Right atrium auricular region (tissue), 2 donors: ENCODE measurements at regions not wholly inside any gene's neighbourhood (a gene's known extent, or its start where the extent isn't known, plus 50 kb on each side); places are given as distances from the start of the nearest gene placed in this dataset.

Experiments
- DNase-seq: peaks from one replicate; pipeline ENCODE4 v3.0.0-alpha.2; 2019; ENCODE audit warnings: low spot score
- H3K27ac ChIP-seq, 2 donors: fragments of 200-600 bp; sonication (generic); 1 replicate in 1 of 2; 2 replicates in 1 of 2; pipeline ENCODE4 v1.5.1; 2016 to 2019
- H3K27me3 ChIP-seq, 2 donors: fragments of 200-600 bp; sonication (generic); one replicate each; pipeline versions ENCODE4 v1.5.1 to v1.6.0; 2017 to 2019
- H3K36me3 ChIP-seq: fragments of 200-600 bp; sonication (generic); one replicate; pipeline ENCODE4 v1.5.1; 2016
- H3K4me1 ChIP-seq, 2 donors: fragments of 200-600 bp; sonication (generic); one replicate each; pipeline versions ENCODE4 v1.5.1 to v1.6.0; 2017 to 2019
- H3K4me3 ChIP-seq, 2 donors: fragments of 200-600 bp; sonication (generic); 1 replicate in 1 of 2; 2 replicates in 1 of 2; pipeline ENCODE4 v1.5.1; 2017 to 2019; ENCODE audit warnings: mild to moderate bottlenecking in 1 of 2, moderate library complexity in 1 of 2
- H3K9me3 ChIP-seq, 2 donors: fragments of 200-600 bp; sonication (generic); one replicate each; pipeline ENCODE4 v1.5.1; 2019
- TF ChIP-seq, protein P1 (sequence below), 2 donors: fragments of 200-600 bp; sonication (generic); IDR thresholded peaks; one replicate each; pipeline ENCODE4 v1.5.1; 2019; ENCODE audit warnings: antibody characterized with exemption in 2 of 2

DNA sequence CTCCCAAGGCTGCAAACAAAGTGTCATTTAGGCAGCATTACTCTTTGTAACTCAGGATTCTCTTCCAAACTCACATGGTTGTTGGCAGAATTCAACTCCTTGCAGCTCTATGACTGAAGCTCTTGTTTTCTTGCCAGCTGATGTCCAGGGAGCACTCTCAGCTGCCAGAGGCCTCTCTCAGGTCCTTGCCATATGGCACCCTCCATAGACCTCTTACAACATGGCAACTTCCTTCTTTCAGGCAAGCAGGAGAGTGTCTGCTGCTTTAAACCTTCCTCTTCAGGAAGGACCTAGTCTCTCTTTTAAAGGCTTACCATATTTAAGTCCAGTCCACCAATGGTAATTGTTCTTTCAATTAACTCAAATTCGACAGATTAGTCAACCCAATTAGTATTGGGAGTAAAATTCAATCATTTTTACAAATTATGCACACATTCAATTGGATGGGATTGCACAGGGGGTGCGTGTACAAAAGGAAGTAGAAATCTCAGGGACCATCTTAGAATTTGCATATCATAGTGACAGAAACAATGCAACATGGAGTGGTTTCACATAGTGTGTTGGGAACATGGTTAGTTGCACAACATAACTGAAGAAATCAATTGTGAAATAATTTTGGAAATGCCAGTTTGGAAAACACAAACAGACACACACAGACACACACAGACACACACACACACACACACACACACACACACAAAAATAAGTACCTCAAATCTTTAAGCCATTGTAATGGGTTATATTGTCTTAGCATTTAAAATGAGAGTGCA lies 893.5 kb upstream of the ZEB2 start:
- H3K4me3 ChIP-seq, result no peak overlapping the region
- DNase-seq, result no peak
- no peaks in the 10 kb centered on the region for H3K4me1 ChIP-seq
- H3K27me3 ChIP-seq, result no peaks in the 10 kb centered on the region
- H3K9me3 ChIP-seq, result no peaks in the 10 kb centered on the region
- H3K36me3 ChIP-seq, result no peaks in the 10 kb centered on the region
- no peak overlapping the region for H3K27ac ChIP-seq
- TF ChIP-seq, protein P1, sequence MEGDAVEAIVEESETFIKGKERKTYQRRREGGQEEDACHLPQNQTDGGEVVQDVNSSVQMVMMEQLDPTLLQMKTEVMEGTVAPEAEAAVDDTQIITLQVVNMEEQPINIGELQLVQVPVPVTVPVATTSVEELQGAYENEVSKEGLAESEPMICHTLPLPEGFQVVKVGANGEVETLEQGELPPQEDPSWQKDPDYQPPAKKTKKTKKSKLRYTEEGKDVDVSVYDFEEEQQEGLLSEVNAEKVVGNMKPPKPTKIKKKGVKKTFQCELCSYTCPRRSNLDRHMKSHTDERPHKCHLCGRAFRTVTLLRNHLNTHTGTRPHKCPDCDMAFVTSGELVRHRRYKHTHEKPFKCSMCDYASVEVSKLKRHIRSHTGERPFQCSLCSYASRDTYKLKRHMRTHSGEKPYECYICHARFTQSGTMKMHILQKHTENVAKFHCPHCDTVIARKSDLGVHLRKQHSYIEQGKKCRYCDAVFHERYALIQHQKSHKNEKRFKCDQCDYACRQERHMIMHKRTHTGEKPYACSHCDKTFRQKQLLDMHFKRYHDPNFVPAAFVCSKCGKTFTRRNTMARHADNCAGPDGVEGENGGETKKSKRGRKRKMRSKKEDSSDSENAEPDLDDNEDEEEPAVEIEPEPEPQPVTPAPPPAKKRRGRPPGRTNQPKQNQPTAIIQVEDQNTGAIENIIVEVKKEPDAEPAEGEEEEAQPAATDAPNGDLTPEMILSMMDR (IDR thresholded peaks at IDR 0.05), result no peak

DNA sequence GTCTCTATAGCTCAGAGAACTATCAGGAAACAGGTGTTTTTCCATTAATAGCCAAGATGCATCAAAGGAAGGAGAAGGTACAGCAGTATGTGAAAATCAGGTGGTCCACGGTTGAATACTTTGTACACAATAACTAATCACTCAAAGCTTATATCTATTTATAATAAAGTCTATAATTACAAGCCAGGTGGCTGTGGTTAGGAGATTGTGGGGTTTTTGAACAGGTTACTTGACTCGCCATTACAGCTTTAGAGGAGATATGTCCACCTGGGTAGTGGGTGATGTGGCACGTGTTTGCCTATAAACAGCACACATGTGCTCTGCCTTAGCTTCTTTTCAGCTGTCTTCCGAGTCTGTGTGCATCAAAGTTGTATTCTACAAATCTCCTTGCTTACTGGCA lies 892.2 kb upstream of the ZEB2 start:
- DNase-seq, result no peak
- Histone ChIP-seq H3K27ac (no peak overlapping the region), H3K4me1 (no peaks in the 10 kb centered on the region), H3K9me3 (no peaks in the 10 kb centered on the region), H3K36me3 (no peaks in the 10 kb centered on the region), H3K27me3 (no peaks in the 10 kb centered on the region), H3K4me3 (no peak overlapping the region)
- TF ChIP-seq, protein P1 (IDR thresholded peaks at IDR 0.05), result no peak

DNA sequence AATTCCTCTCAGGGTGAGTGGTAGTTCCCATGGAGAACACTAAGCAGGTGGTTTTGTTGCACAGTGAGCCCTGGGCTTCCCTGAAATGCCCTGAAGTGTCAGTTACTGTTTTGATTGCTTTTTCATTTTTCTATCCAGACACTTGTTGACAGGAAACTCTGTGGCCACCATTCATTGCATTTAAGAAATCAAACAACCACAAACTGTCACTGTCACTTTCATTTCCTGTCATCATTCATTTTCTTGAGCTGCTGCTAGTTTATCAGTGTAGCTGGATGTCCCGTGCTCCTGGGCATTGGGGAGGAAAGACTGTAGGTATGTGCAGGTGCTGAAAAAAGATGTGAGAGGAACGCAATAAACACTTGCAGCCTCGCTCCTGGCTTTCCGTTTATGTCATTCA lies 891.6 kb upstream of the ZEB2 start:
- no peak overlapping the region for H3K27ac ChIP-seq
- H3K27me3 ChIP-seq, result no peaks in the 10 kb centered on the region
- H3K4me1 ChIP-seq, result no peaks in the 10 kb centered on the region
- DNase-seq, result no peak
- TF ChIP-seq, protein P1 (IDR thresholded peaks at IDR 0.05), result no peak
- H3K9me3 ChIP-seq, result no peaks in the 10 kb centered on the region
- H3K4me3 ChIP-seq, result no peak overlapping the region
- H3K36me3 ChIP-seq, result no peaks in the 10 kb centered on the region

DNA sequence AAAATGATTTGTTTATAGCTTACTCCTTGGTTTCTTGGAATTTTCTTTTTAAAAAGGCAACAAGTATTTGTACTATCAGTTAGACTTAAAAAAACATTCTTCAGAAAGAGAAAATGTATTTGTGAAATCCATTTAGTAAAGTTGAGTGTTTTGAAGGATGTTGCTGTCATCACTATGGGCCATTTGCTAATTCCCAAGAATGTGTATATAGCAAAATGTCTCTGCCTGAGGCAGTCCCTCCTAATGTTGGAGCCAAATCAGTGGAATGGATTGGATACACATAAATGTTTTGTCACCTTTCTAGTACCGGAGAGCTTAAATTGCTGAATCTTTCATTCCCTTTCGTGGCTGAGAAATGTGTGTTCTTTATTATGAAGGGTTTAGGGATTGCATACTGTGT lies 890.2 kb upstream of the ZEB2 start:
- no peaks in the 10 kb centered on the region for H3K27me3 ChIP-seq
- H3K9me3 ChIP-seq, result no peaks in the 10 kb centered on the region
- TF ChIP-seq, protein P1 (IDR thresholded peaks at IDR 0.05), result no peak
- DNase-seq, result no peak
- no peak overlapping the region for H3K27ac ChIP-seq
- H3K4me1 ChIP-seq, result no peaks in the 10 kb centered on the region
- H3K4me3 ChIP-seq, result no peak overlapping the region
- no peaks in the 10 kb centered on the region for H3K36me3 ChIP-seq

DNA sequence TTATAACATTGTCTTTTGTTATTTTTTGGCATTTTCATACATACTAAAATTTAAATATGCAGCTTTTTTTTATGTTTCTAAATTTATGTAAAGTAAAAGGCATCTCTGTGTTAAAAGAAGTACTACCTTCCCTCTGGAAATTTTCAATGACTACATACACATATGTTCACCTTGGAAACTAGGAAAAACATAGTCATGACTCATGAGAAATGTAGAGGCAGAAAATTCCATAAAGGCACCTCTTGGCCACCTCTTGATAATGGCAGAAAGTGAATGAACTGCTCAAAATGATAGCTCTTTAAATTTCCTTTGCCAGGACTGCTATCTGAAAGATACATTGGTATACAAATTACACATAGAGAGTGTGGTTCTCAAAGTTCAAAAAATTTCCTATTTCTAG lies 889.1 kb upstream of the ZEB2 start:
- no peak overlapping the region for H3K4me3 ChIP-seq
- H3K36me3 ChIP-seq, result no peaks in the 10 kb centered on the region
- TF ChIP-seq, protein P1 (IDR thresholded peaks at IDR 0.05), result no peak
- H3K4me1 ChIP-seq, result no peaks in the 10 kb centered on the region
- H3K9me3 ChIP-seq, result no peaks in the 10 kb centered on the region
- DNase-seq, result no peak
- H3K27ac ChIP-seq, result no peak overlapping the region
- H3K27me3 ChIP-seq, result no peaks in the 10 kb centered on the region

DNA sequence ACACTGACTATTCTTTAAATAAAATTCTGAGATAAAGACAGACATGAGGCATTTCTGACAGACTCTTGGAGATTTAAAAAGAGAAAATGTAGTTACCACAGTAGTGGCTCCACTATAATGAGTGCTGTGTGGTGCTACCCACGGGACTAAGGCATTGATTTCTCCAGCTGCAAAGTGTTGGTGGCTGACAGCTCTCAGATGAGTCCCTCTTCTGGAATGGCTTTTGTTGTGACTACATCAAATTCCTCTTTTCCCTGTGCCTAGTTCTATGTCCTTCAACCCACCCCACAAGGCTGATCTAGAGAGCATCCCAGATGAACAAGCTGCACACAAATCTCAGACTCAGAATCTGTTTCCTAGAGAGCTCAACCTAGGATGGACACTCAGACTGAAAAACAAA lies 884.8 kb upstream of the ZEB2 start:
- Histone ChIP-seq H3K36me3 (no peaks in the 10 kb centered on the region), H3K4me1 (no peaks in the 10 kb centered on the region), H3K4me3 (no peak overlapping the region), H3K27me3 (no peaks in the 10 kb centered on the region), H3K9me3 (no peaks in the 10 kb centered on the region), H3K27ac (no peak overlapping the region)
- DNase-seq, result no peak
- TF ChIP-seq, protein P1 (IDR thresholded peaks at IDR 0.05), result no peak
